ENCODE measurements at regions not wholly inside any gene's neighbourhood (a gene's known extent, or its start where the extent isn't known, plus 50 kb on each side); places are given as distances from the start of the nearest gene placed in this dataset.

- TF ChIP-seq CTCF (conservative IDR thresholded peaks at IDR 0.05; ENCODE audit: low read depth, low read length) (no peak), EZH2phosphoT487 (IDR thresholded peaks at IDR 0.05; ENCODE audit: borderline replicate concordance, low read length) (no peak)
Measured at GRCh38 chr14:21874167-21874566, 200.5 kb upstream of the OR4E1 start.
